ENCODE measurements at regions not wholly inside any gene's neighbourhood (a gene's known extent, or its start where the extent isn't known, plus 50 kb on each side); places are given as distances from the start of the nearest gene placed in this dataset.

DNA sequence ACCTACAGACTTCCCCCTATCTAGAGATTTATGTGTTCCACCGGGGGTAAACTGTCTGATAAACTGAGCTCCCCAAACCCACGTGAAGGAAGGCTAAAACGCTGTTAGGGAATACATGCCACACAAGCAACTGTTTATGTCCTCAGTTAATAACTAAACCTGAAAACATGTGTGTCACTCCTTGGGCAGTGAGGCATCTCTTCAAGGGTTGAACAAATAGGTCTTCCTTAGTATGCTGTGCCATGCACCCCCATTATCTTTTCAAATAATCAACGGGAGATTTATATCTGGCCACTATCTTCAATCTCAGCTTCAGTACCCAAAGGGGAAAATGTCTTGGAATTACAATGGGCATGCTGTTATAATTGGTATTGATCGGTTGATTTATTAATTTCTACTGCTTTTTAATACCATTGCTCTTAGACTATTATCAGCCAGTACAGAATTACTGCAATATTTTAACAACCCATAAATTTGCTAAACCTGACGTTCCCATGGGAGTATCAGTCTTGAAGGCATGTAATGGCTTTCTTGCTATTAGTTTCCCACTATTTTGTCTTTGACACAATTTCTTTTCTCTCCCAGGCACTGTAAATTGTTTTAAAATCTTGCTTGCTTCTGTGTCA is 279.2 kb upstream of the P2RY1 start:
- no peak for TF ChIP-seq CTCF (conservative IDR thresholded peaks at IDR 0.05; ENCODE audit: low read length)
- no peak for DNase-seq (ENCODE audit: low read depth)
- no peak overlapping the region for H3K4me3 ChIP-seq (ENCODE audit: low read length)

DNA sequence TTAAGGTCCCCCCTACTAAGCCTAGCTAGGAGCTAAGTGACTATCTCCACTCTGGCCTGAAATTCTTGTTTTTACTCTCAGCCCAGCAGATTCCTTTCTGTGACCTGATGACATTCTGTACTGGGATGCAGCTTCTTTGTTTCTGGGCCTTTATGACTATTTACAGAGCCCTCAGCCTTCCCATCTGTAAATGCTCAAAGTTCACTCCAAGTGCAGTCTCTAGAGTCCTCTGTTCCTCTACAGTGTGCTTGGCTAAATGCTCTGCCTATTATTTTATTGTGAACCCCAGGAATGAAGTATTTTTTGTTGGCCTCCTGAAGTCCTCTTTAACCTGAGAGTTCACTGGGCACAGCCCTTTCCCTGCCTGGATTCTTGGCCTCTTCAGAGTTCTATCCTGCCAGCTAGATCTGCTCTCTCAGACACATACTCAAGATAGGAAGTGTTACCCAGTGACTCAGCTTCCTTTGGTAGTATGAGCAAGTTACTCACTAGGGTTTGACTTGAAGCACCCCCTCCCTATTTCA is 278.1 kb upstream of the P2RY1 start:
- DNase-seq (ENCODE audit: low read depth) = peak; percentile 30
- no peak for TF ChIP-seq CTCF (conservative IDR thresholded peaks at IDR 0.05; ENCODE audit: low read length)
- H3K4me3 ChIP-seq (ENCODE audit: low read length) = no peak overlapping the region

DNA sequence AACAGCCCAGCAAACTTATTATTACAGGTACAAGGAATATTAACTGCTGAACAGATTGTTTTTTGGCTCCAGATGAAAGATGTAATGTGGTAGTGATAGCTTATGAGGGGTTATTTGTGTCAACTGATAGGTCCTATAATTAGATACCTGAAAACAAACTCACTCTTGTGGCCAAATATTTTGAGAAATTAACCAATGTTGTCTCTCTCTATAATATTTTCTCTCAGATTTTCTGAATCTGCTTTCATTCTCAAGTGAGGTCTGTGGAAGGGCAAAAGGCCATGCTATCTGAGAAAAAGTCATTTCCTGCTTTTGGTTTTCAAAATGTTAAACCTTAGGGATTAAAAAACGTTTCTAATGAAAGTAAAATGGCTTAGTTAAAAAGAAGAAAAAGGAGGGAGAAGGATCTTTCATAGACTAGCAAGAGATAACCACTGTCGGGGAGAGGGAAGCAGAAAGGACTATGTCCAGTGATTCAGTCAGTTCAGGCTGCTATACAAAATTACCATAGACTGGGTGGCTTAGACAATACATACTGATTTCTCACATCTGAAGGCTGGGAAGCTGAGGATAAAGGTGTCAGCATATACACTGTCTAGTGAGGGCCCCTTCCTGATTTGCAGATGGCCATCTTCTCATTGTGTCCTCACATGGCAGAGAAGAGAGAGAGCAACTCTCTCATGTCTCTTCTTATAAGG is 277.5 kb upstream of the P2RY1 start:
- no peak for TF ChIP-seq CTCF (conservative IDR thresholded peaks at IDR 0.05; ENCODE audit: low read length)
- no peak for DNase-seq (ENCODE audit: low read depth)
- H3K4me3 ChIP-seq (ENCODE audit: low read length) = no peak overlapping the region

DNA sequence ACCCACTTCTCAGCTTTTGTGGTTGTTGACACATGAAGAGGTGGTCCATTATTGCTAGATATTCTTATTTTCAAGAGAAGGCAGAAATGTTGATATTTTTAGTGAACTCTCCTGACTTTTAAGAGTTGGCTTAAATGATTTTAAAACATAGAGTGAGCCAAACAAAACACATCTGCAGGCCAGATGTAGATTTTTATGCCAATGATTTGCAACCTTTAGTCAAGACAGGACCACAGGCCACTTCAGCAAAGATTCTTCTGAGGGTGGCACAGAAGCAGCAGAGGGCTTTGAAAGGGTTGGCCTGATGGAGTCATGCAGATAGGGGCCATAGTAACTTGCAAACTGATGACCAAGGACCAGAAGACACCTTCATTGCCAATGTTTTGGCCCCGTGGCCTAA is 276.5 kb upstream of the P2RY1 start:
- peak; percentile 9 for DNase-seq (ENCODE audit: low read depth)
- H3K4me3 ChIP-seq (ENCODE audit: low read length) = no peak overlapping the region
- TF ChIP-seq CTCF (conservative IDR thresholded peaks at IDR 0.05; ENCODE audit: low read length) = no peak

DNA sequence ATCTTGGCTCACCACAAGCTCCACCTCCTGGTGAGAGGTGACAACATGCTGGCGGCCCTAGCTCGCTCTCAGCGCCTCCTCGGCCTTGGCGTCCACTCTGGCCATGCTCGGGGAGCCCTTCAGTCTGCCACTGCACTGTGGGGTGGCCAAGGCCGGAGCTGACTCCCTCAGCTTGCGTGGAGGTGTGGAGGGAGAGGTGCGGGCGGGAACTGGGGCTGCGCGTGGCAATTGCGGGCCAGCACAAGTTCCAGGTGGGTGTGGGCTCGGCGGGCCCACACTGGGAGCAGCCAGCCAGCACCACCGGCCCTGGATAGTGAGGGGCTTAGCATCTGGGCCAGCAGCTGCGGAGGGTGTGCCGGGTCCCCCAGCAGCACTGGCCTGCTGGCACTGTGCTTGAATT is 275.7 kb upstream of the P2RY1 start:
- TF ChIP-seq CTCF (conservative IDR thresholded peaks at IDR 0.05; ENCODE audit: low read length) = no peak
- DNase-seq (ENCODE audit: low read depth) = no peak
- H3K4me3 ChIP-seq (ENCODE audit: low read length) = no peak overlapping the region

GRCh38 chr3:152564459-152564858 is 270.5 kb upstream of the P2RY1 start:
- no peak for TF ChIP-seq CTCF (conservative IDR thresholded peaks at IDR 0.05; ENCODE audit: low read length)
- DNase-seq (ENCODE audit: low read depth) = peak; percentile 4
- no peak overlapping the region for H3K4me3 ChIP-seq (ENCODE audit: low read length)

Measured in AG10803 (cell line).